GM06990 (cell line): ENCODE measurements at regions not wholly inside any gene's neighbourhood (a gene's known extent, or its start where the extent isn't known, plus 50 kb on each side); places are given as distances from the start of the nearest gene placed in this dataset.

Experiments
- DNase-seq: peaks from one replicate; pipeline ENCODE4 v3.0.0-alpha.2; 2011; ENCODE audit not compliant: insufficient read length; ENCODE audit errors: extremely low read depth
- H3K27me3 ChIP-seq: replicated peaks from 2 replicates; pipeline ENCODE4 v1.6.0; 2011; ENCODE audit warnings: low read length; ENCODE audit not compliant: control insufficient read depth, insufficient read depth
- H3K36me3 ChIP-seq: 2 replicates; pipeline ENCODE4 v1.5.1; 2011; ENCODE audit warnings: low read length; ENCODE audit not compliant: control insufficient read depth, insufficient read depth
- H3K4me3 ChIP-seq: replicated peaks from 2 replicates; pipeline ENCODE4 v1.5.1; 2011; ENCODE audit warnings: low read depth, mild to moderate bottlenecking, control low read depth, low read length
- TF ChIP-seq, protein P1 (sequence below): IDR thresholded peaks from 2 replicates; pipeline ENCODE4 v1.5.1; 2011; ENCODE audit warnings: low read length, control low read depth, mild to moderate bottlenecking, inconsistent platforms; ENCODE audit not compliant: insufficient read depth, poor library complexity, severe bottlenecking

- Histone ChIP-seq H3K27me3 (no peaks in the 10 kb centered on the region), H3K4me3 (no peak overlapping the region), H3K36me3 (no peaks in the 10 kb centered on the region)
- TF ChIP-seq, protein P1, sequence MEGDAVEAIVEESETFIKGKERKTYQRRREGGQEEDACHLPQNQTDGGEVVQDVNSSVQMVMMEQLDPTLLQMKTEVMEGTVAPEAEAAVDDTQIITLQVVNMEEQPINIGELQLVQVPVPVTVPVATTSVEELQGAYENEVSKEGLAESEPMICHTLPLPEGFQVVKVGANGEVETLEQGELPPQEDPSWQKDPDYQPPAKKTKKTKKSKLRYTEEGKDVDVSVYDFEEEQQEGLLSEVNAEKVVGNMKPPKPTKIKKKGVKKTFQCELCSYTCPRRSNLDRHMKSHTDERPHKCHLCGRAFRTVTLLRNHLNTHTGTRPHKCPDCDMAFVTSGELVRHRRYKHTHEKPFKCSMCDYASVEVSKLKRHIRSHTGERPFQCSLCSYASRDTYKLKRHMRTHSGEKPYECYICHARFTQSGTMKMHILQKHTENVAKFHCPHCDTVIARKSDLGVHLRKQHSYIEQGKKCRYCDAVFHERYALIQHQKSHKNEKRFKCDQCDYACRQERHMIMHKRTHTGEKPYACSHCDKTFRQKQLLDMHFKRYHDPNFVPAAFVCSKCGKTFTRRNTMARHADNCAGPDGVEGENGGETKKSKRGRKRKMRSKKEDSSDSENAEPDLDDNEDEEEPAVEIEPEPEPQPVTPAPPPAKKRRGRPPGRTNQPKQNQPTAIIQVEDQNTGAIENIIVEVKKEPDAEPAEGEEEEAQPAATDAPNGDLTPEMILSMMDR, result no peak
- DNase-seq, result no peak
Measured at GRCh38 chr4:189313861-189314513, 626.7 kb upstream of the FRG1 start.

DNA sequence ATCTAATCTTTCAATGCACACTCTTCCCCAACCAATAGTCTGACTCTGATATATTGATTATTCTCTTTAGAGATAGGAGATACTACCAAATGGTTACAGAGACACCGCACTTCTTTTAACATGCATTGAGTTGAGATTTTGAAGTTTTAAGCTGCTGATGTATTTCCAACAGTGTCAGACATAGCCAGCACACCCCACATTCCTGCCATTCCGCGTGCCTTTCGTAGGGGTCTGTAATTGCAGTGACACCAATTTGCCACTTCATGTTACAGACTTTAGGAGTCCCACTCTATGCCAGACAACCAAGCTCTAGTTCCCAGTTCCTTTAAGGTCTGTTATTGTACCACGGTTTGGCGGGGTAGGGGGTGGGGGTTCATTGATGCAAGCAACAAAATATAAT lies 618.2 kb upstream of the FRG1 start:
- Histone ChIP-seq H3K4me3 (no peak overlapping the region), H3K36me3 (no peaks in the 10 kb centered on the region), H3K27me3 (no peaks in the 10 kb centered on the region)
- no peak for DNase-seq
- TF ChIP-seq, protein P1, result no peak

DNA sequence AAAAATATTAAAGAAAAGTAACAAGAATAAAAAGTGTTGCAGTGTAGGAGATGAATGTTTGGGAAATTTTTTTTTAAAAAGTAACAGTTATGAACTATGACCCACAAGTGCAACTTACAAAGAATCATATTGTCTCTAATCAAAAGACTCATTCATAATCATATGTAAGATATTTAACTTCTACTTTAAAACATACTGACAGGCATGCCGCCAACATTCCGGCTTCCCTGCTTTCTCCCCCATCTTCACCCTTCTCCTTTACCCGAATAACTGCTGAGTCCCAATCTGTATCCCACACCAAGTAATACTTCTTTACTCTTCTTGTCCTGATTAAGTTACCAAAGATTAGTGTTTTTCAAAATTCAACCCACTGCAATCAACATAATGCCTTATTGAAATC lies 598.8 kb upstream of the FRG1 start:
- no peak overlapping the region for H3K4me3 ChIP-seq
- no peaks in the 10 kb centered on the region for H3K36me3 ChIP-seq
- TF ChIP-seq, protein P1, result no peak
- H3K27me3 ChIP-seq, result no peaks in the 10 kb centered on the region
- no peak for DNase-seq

DNA sequence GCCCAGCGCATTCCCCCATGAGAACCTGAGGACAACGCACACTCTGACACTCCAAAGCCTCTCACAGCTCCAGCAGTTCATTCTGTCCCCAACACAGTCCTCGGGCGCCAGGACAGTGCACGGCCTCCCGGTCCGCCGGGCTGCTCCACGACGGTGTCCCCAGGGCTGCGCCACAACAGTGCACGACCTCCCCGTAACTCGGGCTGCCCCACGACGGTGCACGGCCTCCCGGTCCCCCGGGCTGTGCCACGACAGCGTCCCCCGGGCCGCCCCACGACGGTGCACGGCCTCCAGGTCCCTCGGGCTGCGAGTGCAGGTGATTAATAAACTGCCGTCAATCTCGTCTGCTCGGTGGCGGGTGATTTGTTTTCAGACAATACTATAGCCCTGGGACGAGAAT lies 585.1 kb upstream of the FRG1 start:
- Histone ChIP-seq H3K4me3 (no peak overlapping the region), H3K36me3 (no peaks in the 10 kb centered on the region), H3K27me3 (no peaks in the 10 kb centered on the region)
- TF ChIP-seq, protein P1, result no peak
- DNase-seq, result no peak

GRCh38 chr4:189362364-189362763 lies 578.3 kb upstream of the FRG1 start:
- Histone ChIP-seq H3K36me3 (no peaks in the 10 kb centered on the region), H3K27me3 (no peaks in the 10 kb centered on the region), H3K4me3 (no peak overlapping the region)
- TF ChIP-seq, protein P1, result no peak
- DNase-seq, result no peak

DNA sequence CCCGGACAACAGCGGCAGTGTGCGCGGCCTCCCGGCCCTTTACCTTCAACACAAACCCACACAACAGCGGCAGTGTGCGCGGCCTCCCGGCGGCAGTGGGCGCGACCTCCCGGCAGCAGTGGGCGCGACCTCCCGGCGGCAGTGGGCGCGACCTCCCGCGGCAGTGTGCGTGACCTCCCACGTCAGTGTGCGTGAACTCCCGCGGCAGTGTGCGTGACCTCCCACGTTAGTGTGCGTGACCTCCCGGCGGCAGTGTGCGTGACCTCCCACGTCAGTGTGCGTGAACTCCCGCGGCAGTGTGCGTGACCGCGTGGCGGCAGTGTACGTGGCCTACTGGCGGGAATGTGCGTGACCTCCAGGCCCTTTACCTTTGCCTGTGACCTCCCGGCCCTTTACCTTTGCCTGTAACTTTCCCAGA lies 576.6 kb upstream of the FRG1 start:
- H3K4me3 ChIP-seq, result no peak overlapping the region
- DNase-seq, result no peak
- TF ChIP-seq, protein P1, result no peak
- no peaks in the 10 kb centered on the region for H3K36me3 ChIP-seq
- H3K27me3 ChIP-seq, result no peaks in the 10 kb centered on the region
